Pancreas (tissue), 10 donors: ENCODE measurements at regions not wholly inside any gene's neighbourhood (a gene's known extent, or its start where the extent isn't known, plus 50 kb on each side); places are given as distances from the start of the nearest gene placed in this dataset.
"Not testable (repeated sequence)": the region's sequence is repeated elsewhere in the genome, so short reads cannot be mapped to it uniquely, and the experiment has no call there.

Experiments used
- ATAC-seq, 4 donors: fragments of 200-7000 bp; cut with Tn5 transposase; one replicate each; pipeline versions ENCODE4 v1.8.0 to v1.9.1; 2020; ENCODE audit warnings: mild to moderate bottlenecking in 4 of 4, moderate library complexity in 4 of 4
- DNase-seq, 6 donors: peaks; one replicate each; pipeline ENCODE4 v3.0.0-alpha.2; 2020
- FAIRE-seq: peaks from 2 replicates; lab custom pipeline; 2012; peaks lifted over from hg19 to GRCh38; lab: Jason Lieb, UNC
- H3K27ac ChIP-seq, 4 donors: fragments of 200-600 bp; sonication (generic); 1 replicate in 3 of 4; 2 replicates in 1 of 4; pipeline versions ENCODE4 v1.5.0 to v1.8.0; 2020
- H3K27me3 ChIP-seq, 4 donors: fragments of 200-600 bp; one replicate each; pipeline ENCODE4 v1.8.0; 2021
- H3K36me3 ChIP-seq, 3 donors: fragments of 200-600 bp; sonication (generic) in 1 of 3; one replicate each; pipeline versions ENCODE4 v1.5.0 to v1.8.0; 2020 to 2021
- H3K4me1 ChIP-seq, 3 donors: fragments of 200-600 bp; one replicate each; pipeline ENCODE4 v1.8.0; 2021
- H3K4me3 ChIP-seq, 4 donors: fragments of 200-600 bp; sonication (generic) in 2 of 4; one replicate each; pipeline versions ENCODE4 v1.5.0 to v1.8.0; 2020 to 2021
- H3K9me3 ChIP-seq, 4 donors: fragments of 200-600 bp; one replicate each; pipeline ENCODE4 v1.8.0; 2021
- WGBS, 2 donors: extraction: QIAGEN DNeasy Blood & Tissue Kit; methylation state at CpG; one replicate each; pipeline ENCODE4 v1.1.7; 2013; 5-methylcytosine and 5-hydroxymethylcytosine counted together
- intact Hi-C, 3 donors: fragments of 100-400 bp; cut with DNase I; formaldehyde crosslinking; loops; one replicate each; pipeline versions ENCODE4 v1.11.1 to v1.14.2; 2022
- TF ChIP-seq, protein P1 (sequence below), 4 donors: fragments of 200-600 bp; sonication (generic) in 3 of 4; IDR thresholded peaks; one replicate each; pipeline versions ENCODE4 v1.5.0 to v1.8.0; 2021; ENCODE audit warnings: antibody characterized with exemption in 4 of 4
- donor health status: healthy with polysubstance abuse.
- donor health status: DM: no; HTN: no; CAD: no; lungs with moderate emphysema.
- donor health status: DM: no; HTN: no; CAD: no.
- donor health status: control.
- donor health status: control.
- donor health status: Bipolar disorder and iron deficiency.
- donor health status: DM: yes; HTN: yes; CAD: no.
- donor health status: DM: no; HTN: no; CAD: no.
- donor health status: DM: no; HTN: no; CAD: no.
- donor health status: DM: yes; HTN: yes; CAD: no.

DNA sequence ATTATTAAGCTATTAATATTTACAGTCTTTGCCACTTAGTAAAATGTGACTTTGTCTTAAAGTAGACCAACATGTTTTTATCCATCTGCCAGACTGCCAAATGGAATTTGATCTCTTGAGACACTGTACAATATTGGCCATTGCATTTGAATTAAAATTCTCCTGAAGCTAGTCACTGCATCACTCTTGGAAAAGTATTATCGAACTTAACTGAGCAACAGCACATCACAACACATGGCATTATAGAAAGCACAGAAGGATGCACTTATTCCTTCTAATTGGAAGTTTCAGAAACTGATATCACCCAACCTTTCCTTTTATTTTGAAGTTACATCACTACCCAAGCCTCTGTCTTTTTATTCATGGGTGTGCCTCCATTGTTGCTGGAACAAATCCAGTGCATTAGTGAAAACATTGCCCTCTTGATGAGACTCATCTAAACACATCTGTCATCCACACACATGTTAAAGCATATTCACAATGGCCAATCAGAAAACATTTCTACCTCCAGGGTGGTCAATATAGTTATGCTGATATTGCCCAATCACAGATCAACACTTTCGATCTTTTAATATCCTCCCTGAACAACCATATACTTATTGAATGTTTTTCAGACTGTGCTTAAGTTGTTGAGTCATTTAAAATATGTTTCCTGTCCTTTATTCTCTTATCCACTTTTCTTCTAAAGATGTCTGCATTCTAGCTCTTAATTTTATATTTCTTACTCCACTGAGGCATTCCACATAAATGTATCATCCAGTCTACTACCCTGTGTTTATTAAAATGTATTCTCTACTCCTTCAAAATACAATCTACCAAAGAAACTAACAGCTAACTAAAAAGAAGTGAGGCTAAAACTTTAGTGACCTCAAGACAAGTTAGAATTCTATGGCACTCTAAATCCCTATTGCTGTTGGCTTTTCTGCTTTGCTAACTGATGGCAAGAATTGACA is 535.0 kb downstream of the RFPL4B start:
- Histone ChIP-seq H3K27me3 (no peaks in the 10 kb centered on the region), H3K4me1 (no peaks in the 10 kb centered on the region), H3K9me3 (no peaks in the 10 kb centered on the region), H3K36me3 (no peaks in the 10 kb centered on the region), H3K27ac (no peak overlapping the region), H3K4me3 (no peak overlapping the region)
- DNase-seq (no peak), FAIRE-seq (no peak), ATAC-seq (no peak)
- intact Hi-C loops = no loop called here
- 77 to 91% methylated on average over 2 of the region's 2 CpGs for WGBS, 2 donors
- TF ChIP-seq, protein P1, sequence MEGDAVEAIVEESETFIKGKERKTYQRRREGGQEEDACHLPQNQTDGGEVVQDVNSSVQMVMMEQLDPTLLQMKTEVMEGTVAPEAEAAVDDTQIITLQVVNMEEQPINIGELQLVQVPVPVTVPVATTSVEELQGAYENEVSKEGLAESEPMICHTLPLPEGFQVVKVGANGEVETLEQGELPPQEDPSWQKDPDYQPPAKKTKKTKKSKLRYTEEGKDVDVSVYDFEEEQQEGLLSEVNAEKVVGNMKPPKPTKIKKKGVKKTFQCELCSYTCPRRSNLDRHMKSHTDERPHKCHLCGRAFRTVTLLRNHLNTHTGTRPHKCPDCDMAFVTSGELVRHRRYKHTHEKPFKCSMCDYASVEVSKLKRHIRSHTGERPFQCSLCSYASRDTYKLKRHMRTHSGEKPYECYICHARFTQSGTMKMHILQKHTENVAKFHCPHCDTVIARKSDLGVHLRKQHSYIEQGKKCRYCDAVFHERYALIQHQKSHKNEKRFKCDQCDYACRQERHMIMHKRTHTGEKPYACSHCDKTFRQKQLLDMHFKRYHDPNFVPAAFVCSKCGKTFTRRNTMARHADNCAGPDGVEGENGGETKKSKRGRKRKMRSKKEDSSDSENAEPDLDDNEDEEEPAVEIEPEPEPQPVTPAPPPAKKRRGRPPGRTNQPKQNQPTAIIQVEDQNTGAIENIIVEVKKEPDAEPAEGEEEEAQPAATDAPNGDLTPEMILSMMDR (IDR thresholded peaks at IDR 0.05) = no peak

DNA sequence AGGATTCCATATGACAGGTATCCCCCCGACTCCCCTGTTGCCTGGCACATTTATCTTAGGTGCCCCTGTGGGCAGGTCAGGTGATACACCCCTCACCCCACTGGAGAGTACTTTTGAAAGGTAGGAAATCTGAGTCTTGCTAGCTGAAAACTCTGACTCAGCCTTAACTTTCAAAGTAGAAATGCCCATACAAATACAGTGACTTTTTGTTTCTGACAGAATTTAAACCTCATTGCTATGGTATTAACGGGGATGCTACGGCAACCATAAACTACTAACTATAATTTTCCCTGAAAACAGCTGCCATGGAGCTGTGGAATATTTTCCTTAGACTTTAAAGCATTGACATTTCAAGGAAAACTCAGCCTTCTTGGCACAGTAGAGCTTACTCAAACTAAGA is 536.0 kb downstream of the RFPL4B start:
- no peaks in the 10 kb centered on the region for H3K9me3 ChIP-seq
- H3K27me3 ChIP-seq = no peaks in the 10 kb centered on the region
- WGBS, 2 donors = 72 to 78% methylated on average over 3 of the region's 3 CpGs
- TF ChIP-seq, protein P1 (IDR thresholded peaks at IDR 0.05) = no peak
- FAIRE-seq (no peak), ATAC-seq (no peak), DNase-seq (no peak)
- H3K4me3 ChIP-seq = no peak overlapping the region
- no peak overlapping the region for H3K27ac ChIP-seq
- H3K36me3 ChIP-seq = no peaks in the 10 kb centered on the region
- no peaks in the 10 kb centered on the region for H3K4me1 ChIP-seq
- intact Hi-C loops = no loop called here

DNA sequence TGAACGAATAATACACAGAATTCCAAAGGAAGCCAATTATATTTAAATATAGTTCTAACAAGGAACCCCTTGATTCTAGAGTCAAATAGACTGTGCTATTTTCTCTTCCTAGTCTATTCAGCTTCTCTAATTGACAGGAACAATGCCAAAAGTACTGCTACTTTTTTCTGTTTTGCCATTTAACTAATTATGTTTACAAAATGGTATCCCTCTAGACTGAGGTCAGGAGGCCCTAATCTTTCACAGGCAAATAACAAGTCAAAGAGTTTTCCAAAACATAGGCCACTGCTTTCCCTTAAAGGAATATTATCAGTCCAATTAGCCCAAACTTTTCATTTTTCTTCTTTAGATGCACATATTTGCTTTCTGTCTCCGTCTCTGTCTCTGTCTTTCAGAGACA is 539.3 kb downstream of the RFPL4B start:
- H3K4me1 ChIP-seq = no peaks in the 10 kb centered on the region
- intact Hi-C loops = no loop called here
- WGBS, 2 donors = 72 to 75% methylated on average over 2 of the region's 2 CpGs
- DNase-seq (no peak), FAIRE-seq (no peak), ATAC-seq (no peak)
- TF ChIP-seq, protein P1 (IDR thresholded peaks at IDR 0.05) = no peak
- no peak overlapping the region for H3K27ac ChIP-seq
- H3K36me3 ChIP-seq = no peaks in the 10 kb centered on the region
- no peaks in the 10 kb centered on the region for H3K27me3 ChIP-seq
- no peaks in the 10 kb centered on the region for H3K9me3 ChIP-seq
- no peak overlapping the region for H3K4me3 ChIP-seq

DNA sequence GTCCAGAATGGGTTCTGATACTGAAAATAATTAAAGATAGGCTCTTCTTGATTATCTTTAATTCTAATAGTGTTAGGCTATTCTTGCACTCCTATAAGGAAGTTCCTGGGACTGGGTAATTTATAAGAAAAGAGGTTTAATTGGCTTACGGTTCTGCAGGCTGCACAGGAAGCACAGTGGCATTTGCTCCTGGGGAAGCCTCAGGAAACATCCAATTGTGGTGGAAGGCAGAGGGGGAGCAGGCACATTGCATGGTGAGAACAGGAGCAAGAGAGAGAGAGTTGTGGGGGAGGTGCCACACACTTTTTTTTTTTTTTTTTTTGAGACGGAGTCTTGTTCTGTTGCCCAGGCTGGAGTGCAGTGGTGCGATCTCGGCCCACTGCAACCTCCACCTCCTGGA is 540.3 kb downstream of the RFPL4B start:
- FAIRE-seq, ATAC-seq, H3K4me1 ChIP-seq, intact Hi-C loops, H3K27me3 ChIP-seq, H3K4me3 ChIP-seq, H3K27ac ChIP-seq, DNase-seq, H3K9me3 ChIP-seq, H3K36me3 ChIP-seq: not testable (repeated sequence)
- WGBS, 2 donors = 95% methylated on average over 4 of the region's 4 CpGs

DNA sequence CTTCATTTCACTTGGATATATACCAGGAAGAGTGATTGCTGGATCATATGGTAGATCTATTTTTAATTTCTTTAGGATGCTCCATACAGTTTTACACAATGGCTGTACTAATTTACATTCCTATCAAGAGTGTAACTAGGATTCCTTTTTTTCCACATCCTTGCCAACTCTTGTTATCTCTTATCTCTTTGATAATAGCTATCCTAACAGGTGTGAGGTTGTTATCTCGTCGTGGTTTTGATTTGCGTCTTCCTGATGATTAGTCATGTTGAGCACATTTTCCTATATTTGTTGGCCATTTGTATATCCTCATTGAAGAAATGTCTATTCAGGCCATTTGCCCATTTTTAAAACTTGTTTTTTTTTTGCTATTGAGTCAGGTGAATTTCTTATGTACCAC is 552.4 kb downstream of the RFPL4B start:
- H3K27me3 ChIP-seq = no peaks in the 10 kb centered on the region
- intact Hi-C loops = no loop called here
- FAIRE-seq (no peak), DNase-seq (no peak), ATAC-seq (no peak)
- H3K4me1 ChIP-seq = no peaks in the 10 kb centered on the region
- TF ChIP-seq, protein P1 (IDR thresholded peaks at IDR 0.05) = no peak
- WGBS, 2 donors = 27 to 33% methylated on average over 3 of the region's 3 CpGs
- H3K9me3 ChIP-seq = no peaks in the 10 kb centered on the region
- no peak overlapping the region for H3K4me3 ChIP-seq
- H3K36me3 ChIP-seq = no peaks in the 10 kb centered on the region
- H3K27ac ChIP-seq = no peak overlapping the region
